Fibroblast of skin of right biceps (primary cell): ENCODE measurements at regions not wholly inside any gene's neighbourhood (a gene's known extent, or its start where the extent isn't known, plus 50 kb on each side); places are given as distances from the start of the nearest gene placed in this dataset.
A peak's percentile ranks its signal among the peaks of the same experiment; 100 is the strongest.
"Not testable (repeated sequence)": the region's sequence is repeated elsewhere in the genome, so short reads cannot be mapped to it uniquely, and the experiment has no call there.

Source experiments
- DNase-seq: peaks from one replicate; pipeline ENCODE4 v3.0.0-alpha.2; 2013

DNA sequence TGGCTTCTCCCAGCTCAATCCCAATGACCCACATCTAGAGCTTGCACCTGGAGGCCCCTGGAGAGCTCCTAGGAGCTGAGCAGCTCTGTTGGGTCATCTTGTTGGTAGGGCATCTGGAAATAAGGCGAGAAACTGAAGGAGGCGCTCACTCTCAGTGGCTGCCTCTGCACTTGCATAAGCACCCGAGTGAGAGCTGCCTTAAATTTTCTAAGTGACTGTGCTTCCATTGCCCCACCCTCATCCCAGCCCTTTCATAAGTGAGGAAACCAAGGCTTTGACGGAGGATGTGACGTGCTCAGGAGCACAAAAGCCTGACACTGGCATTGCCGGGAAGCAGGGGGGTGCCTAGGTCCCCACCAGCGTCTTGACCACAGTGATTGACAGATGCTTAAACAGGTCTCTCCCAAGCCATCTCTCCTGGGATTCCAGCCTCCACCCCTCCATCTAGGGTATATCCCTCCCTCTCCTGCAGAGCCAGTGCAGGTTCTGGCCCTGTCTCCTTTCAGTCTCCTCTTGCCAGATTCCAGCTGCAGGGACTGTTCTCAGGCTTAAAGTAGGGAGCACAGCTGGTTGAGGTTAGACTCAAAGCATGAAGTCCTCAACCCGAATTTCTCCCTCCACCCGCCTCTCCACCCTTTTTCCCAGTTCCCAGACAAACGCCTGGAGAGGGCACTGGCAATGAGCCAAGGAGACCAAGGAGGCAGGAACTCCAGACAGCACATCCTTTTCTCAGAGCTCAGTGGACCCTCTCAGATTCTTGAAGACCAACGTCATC is 113.7 kb downstream of the IRX5 start:
- no peak for DNase-seq

DNA sequence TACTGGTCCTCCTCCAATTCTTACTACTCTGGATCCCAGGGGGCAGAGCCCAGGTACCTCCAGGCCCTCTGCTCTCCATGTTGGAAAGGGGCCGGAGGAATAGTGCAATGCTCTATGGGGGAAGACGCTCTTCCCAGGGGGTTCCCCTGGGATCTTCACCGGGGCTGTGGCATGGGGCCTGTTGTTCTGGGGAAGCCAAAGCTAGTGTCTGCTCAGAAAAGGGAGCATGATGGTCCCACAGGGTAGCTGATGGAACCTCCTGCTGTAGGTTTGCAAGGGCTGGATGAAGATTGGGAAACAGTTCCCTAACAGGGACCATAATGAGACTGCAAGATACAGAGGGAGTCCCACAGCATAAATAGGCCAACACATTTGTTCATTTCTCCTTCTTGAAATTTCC is 114.7 kb downstream of the IRX5 start:
- DNase-seq: no peak

- DNase-seq: no peak
Observed at GRCh38 chr16:55045756-55046460, 115.2 kb downstream of the IRX5 start.

DNA sequence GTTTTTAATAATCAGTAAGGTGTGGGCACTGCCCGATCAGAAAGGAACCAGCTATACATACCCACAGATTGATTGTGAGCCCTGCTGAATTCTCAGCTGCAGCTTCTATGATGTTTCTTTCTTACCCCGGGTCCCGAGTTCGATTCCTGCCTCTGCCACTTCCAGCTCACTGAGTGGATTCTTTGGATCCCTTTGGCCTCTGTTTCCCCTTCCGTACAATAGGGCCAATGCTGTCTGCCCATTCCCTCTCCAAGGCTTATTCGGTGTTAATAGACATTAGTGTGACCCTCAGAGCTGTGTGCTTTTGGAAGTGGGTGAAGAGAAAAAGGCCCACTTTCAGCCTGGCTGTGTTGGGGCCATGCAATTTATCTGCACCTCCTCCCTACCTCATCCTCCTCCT is 115.8 kb downstream of the IRX5 start:
- DNase-seq: no peak

- DNase-seq: no peak
Observed at GRCh38 chr16:55046916-55047315, 116.3 kb downstream of the IRX5 start.

- no peak for DNase-seq
Observed at GRCh38 chr16:55047331-55047730, 116.7 kb downstream of the IRX5 start.

- DNase-seq: no peak
Observed at GRCh38 chr16:55047903-55048497, 117.3 kb downstream of the IRX5 start.

GRCh38 chr16:55048745-55049144 is 118.1 kb downstream of the IRX5 start:
- DNase-seq: no peak

DNA sequence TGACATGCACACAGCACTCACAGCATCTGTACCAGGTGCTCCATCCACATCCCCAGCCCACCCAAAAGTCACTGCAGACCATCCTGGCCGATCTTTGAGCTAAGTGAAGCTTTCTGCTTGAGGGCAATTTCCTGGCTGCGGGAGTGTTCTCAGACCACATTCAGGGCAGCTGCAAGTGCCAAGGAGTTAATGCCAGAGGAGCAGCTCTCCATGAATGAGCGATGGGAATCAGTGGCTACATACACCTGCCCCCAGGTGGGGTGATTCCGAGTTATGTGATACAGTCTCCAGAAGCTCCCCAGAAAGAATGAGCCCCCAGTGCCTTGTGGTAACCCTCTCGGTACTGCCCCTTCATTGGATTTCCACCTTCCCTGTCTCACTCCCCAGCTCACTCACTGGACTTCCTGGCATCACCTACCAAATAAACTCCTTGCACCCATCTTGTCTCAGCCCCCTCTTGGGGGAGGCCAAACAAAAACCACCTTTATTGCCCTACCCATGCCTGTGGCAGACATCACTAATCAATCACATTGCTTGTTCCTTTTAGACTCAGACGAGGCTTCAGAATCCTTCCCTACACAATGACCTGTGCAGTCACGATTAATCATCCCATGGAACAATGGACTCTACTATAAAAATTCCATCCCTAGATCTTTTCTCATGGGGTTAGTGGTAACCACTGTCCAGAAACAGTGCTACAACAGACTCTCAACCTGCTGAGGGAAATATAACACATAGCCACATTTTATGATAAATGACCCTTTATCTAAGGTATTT is 121.1 kb downstream of the IRX5 start:
- DNase-seq: no peak

DNA sequence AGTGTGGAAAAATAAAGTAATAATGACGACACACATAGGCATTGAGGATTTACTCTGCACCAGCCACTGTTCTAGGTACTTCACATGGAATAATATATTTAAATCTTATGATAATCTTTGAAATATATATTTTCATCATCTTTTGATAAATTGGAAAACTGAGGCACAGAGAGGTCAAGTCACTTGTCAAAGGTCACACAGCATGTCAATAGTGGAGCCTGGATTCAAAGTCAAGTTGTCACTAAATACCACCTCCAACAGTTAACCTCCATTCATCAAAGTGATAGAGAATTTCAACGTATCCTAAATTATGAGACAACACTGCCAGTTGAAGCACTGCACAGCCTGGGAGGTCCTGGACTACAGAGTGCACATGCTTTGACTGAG is 121.7 kb downstream of the IRX5 start:
- no peak for DNase-seq

DNA sequence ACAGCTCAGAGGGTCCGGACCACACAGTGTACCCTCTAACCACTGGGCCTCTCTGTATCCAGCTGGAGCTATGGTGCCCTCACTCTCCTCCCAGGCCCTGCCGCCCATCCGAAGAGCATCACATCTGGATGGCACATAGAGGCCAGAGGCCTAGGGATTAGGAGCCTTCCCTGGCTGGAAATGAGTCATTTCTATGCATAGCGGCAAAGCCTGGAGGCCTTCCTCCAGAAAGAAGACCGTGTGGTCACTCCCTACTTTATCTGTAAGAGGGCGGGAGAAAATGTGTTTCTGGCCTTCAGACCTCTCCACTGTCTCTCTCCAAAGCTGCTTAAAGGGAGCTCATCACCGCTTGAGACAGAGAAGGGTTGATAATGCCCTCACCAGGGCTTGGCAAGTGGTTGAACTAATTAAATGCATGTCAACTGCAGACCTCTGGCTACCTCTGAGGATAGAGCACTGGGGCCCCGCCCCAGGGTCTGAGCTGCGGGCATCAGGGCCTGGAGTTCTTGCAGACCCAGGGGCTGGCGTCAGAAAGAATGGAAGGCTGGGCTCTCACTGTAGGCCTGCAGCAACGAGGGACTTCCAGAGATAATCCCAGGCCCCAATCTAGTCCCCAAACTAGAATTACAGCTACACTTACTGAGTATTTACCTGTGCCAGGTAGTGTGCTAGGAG is 122.2 kb downstream of the IRX5 start:
- no peak for DNase-seq

DNA sequence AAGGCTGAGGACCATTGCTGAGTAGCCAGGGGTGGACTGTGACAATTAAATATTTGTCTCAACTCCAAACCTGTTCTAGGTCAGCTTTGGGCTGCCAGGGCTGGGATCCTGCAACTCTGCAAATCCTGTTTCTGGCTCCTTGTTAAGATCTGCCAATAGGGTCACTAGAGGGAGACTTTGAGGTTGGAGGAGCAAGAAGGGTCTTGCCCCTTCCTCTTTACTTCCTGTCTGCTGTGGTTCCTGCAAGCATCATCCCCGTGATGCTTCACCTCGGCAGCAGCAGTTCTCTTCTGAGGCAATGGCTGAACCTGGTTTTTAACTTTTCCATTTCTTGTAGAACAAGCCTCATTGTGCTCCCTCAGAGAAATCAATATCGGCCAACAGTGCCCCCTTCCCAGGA is 124.6 kb downstream of the IRX5 start:
- no peak for DNase-seq

DNA sequence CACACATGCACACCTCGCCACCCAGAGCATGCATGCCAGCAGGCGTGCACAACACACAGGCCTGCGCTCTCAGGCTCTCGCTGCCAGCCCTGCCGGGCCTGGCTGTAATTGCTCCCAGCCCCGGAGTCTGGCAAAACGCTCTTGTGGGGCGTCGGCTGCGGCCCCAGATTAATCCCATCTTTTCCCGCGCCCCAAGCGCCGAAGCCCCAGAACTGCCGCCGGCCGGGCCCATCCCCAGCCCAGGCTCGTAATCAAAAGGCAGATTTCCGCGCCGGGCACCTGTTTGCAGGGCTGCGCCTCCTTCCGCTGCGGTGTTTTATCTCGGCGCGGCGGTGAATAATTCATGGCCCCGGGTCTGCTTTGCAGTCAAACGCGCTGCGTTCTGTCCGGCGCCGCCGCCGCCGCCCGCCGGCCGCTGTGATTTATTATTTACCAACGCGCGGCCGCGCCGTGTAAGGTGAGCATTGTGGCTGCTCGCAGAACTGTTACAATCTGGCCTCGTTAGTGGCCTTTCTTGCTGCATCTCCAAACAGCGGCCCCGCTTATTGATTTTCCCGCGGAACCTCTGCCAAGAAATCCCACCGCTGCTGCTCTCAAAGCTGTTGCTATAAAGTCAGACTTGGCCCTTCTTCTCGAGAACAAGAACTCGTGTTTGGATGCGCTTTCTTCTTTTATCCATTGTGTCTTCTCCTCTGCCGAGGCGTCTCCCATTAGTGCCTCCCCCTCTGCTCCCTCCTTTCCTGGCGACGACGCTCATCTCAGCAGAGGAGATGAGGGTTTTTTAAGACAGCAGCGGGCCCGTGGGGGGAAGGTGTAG is 126.1 kb downstream of the IRX5 start:
- DNase-seq: peak; percentile 12

DNA sequence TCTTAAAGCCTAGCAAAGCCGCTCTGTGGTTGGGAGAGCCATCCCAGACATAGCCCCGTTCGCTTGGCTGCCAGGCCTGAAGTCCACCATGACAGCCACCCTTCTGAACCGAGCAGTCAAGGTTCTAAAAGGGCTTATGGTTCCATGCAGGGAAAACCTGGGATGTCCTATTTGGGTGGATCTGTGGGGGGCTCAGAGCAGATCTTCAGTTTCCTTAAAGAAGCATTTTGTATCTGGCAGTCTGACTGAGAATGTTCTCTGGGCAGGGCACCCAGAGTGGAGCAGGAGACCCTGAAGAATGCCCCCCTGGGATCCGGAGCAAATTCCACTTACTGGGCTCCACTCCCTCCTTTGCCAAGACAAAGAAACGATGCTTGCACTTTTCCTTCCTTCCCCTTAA is 127.2 kb downstream of the IRX5 start:
- no peak for DNase-seq

DNA sequence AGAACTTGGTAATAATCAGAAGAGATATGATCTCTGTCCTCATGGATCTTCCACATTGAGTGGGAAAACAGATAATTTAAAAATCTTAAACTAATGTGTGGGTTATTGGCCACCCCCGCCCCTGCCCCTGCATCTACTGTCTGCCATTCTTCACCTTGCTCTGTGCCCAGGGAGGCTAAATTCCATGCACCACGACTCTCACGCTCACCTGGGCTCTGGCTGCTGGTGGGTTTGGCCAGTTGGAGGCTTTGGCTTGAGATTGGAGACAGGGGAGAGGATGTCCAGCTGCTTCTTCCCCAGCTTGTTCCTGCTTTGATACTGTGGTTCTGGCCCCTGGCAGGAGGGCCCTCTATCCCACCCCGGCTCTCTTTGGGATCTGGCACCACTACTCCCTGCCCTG is 127.9 kb downstream of the IRX5 start:
- no peak for DNase-seq

GRCh38 chr16:55059146-55059545 is 128.5 kb downstream of the IRX5 start:
- DNase-seq: no peak

DNA sequence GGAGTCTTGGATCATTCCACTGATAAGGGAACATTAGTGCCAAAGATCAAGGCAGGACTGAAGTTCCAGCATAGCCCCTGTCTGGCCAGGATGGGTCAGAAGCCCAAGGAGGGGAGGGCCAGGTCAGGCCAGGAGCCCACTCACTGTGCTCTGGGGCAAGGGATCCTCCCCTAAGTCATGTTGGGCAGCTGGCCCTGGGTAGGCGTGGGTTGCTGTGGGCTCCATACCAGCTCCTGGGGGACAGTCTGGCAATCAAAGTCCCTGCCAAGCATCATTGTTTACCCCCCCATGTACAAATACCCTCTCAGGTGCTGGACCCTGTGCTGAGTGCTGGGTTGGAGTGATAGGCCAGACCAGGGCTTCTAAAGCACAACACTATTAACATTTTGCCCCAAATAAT is 130.5 kb downstream of the IRX5 start:
- DNase-seq: no peak

DNA sequence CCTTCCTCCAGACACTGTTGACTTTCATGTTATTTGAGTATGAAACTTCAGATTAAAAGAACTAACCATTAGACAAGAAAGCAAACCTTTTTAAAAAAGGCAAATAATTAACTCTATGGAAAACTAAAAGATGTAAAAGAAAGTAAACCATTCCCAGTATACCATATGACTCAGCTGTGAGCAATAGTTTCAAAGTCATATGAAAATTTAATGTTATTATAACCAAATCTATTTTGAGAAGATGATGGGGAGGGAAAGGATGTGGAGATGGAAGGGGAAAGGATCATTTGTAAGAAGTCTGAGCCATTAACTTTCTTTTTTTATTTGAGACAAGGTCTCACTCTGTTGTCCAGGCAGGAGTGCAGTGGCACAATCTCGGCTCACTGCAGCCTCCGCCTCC is 131.8 kb downstream of the IRX5 start:
- peak; percentile 54 for DNase-seq

GRCh38 chr16:55072976-55073375 is 142.3 kb downstream of the IRX5 start:
- no peak for DNase-seq

DNA sequence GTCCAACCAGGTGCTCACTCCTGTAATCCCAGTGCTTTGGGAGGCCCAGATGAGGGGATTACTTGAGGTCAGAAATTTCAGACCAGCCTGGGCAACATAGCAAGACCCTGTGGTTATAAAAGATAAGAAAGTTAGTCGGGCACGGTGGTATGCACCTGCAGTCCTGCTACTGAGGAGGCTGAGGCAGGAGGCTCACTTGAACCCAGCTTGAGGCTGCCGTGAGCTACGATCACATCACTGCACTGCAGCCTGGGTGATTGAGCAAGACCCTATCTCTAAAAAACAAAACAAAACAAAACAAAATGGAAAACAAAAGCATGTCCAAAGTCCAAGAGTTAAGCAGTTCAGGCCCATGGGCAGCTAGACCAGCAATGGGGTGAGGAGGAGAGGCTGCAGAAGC is 143.2 kb downstream of the IRX5 start:
- DNase-seq: no peak

DNA sequence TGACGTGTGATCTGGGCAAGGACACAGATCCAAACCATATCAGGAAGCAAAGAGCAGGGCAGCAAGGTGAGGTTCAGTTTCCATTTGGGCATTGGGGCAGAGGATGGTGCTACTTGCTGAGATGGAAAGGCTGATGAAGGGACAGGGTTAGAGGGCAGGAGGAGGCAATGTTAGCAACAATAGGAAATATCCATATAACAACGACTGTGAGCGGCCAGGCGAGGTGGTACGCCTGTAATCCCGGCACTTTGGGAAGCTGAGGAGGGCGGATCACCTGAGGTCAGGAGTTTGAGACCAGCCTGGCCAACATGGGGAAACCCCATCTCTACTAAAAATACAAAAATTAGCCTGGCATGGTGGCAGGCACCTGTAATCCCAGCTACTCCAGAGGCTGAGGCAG is 144.5 kb downstream of the IRX5 start:
- DNase-seq: not testable (repeated sequence)

DNA sequence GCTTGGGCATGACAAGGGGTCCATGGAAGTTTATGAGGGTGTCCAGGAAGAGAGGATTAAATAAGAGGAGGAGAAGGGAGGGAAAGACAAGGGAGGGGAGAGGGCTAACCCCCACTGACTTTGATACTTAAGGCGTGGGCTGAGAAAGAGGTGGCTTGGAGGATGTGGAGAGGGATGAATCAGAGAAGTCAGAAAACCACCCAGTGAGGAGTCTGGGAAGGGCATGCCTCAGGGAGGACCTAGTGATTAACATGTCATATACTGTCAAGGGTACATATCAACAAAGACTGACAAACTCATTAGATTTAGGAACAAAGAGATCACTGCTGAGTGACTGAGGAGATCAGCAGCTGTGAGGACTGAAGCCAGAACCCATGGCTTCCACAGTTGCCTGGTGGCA is 145.4 kb downstream of the IRX5 start:
- peak; percentile 24 for DNase-seq
